Epithelial cell of esophagus (primary cell): ENCODE measurements at regions not wholly inside any gene's neighbourhood (a gene's known extent, or its start where the extent isn't known, plus 50 kb on each side); places are given as distances from the start of the nearest gene placed in this dataset.
A peak's percentile ranks its signal among the peaks of the same experiment; 100 is the strongest.
"Not testable (repeated sequence)": the region's sequence is repeated elsewhere in the genome, so short reads cannot be mapped to it uniquely, and the experiment has no call there.

Experiments
- DNase-seq: peaks from one replicate; pipeline ENCODE4 v3.0.0; 2010; ENCODE audit warnings: low read depth
- H3K4me3 ChIP-seq: 2 replicates; pipeline ENCODE4 v1.5.1; 2011; ENCODE audit warnings: mild to moderate bottlenecking, low read length, control low read depth
- CTCF ChIP-seq: IDR thresholded peaks from 2 replicates; pipeline ENCODE4 v1.5.1; 2011; ENCODE audit warnings: low read depth, mild to moderate bottlenecking, low read length, control low read depth, inconsistent platforms; ENCODE audit not compliant: insufficient read depth; ENCODE audit errors: missing control alignments

DNA sequence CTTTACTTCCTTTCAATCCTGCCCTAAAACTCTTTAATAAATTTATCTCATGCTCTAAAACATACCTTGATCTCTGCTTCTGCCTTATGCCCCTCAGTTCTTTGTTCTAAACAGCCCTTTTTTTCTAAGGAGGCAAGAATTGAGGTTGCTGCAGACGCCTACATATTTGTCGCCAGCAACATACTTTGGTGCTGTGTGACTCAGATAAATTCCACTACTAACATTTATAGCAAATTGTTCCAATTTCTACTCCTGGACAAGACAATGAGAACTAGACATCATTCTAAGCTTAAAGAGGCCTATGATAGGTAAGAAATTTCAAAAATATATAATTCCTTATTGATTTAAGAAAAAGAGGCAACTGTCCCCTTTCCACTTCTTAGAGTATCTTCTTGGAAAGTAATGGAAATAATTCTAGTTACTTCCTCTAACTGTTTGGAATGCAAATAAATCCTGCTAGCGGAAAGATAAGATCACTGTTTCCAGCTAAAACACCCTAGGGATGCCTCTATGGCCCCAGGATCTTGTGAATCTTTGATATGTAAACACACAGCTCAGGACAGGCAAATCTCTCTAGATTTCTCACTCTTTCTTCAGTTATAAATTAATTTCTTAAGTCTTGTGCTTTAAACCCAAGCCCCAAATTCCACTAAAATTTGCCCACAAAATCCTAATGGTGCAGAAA lies 869.1 kb downstream of the KCNT2 start:
- no peak overlapping the region for H3K4me3 ChIP-seq
- TF ChIP-seq CTCF: no peak
- no peak for DNase-seq

- no peak for DNase-seq
- H3K4me3 ChIP-seq: no peak overlapping the region
- no peak for TF ChIP-seq CTCF
Observed at GRCh38 chr1:195735140-195735539, 873.1 kb downstream of the KCNT2 start.

GRCh38 chr1:195733826-195734225 lies 874.4 kb downstream of the KCNT2 start:
- H3K4me3 ChIP-seq: no peak overlapping the region
- peak; percentile 55 for TF ChIP-seq CTCF
- peak; percentile 32 for DNase-seq

- H3K4me3 ChIP-seq: no peak overlapping the region
- DNase-seq: peak; percentile 19
- TF ChIP-seq CTCF: no peak
Observed at GRCh38 chr1:195733408-195733807, 874.8 kb downstream of the KCNT2 start.

- TF ChIP-seq CTCF: no peak
- no peak for DNase-seq
- H3K4me3 ChIP-seq: no peak overlapping the region
Observed at GRCh38 chr1:195731385-195731784, 876.9 kb downstream of the KCNT2 start.

DNA sequence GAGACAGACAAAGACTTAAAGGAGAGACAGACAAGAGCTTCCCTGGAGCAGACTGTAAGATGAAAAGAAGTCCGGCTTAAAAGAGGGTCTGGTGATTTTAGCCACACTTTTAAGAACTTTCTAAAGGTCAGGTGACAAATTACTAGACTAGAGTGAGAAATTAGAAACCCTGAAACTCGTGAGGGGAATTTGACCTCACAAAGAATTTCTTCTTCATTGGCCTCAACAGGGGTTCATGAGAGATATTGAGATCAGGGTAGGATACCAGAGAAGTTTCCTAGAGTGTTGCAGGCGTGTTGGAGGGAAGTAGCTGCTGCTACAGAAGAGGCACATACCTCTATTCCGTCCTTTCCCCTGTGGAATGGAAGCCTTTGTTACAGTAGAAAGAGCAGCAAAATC lies 884.4 kb downstream of the KCNT2 start:
- DNase-seq: no peak
- H3K4me3 ChIP-seq: no peak overlapping the region
- TF ChIP-seq CTCF: no peak

DNA sequence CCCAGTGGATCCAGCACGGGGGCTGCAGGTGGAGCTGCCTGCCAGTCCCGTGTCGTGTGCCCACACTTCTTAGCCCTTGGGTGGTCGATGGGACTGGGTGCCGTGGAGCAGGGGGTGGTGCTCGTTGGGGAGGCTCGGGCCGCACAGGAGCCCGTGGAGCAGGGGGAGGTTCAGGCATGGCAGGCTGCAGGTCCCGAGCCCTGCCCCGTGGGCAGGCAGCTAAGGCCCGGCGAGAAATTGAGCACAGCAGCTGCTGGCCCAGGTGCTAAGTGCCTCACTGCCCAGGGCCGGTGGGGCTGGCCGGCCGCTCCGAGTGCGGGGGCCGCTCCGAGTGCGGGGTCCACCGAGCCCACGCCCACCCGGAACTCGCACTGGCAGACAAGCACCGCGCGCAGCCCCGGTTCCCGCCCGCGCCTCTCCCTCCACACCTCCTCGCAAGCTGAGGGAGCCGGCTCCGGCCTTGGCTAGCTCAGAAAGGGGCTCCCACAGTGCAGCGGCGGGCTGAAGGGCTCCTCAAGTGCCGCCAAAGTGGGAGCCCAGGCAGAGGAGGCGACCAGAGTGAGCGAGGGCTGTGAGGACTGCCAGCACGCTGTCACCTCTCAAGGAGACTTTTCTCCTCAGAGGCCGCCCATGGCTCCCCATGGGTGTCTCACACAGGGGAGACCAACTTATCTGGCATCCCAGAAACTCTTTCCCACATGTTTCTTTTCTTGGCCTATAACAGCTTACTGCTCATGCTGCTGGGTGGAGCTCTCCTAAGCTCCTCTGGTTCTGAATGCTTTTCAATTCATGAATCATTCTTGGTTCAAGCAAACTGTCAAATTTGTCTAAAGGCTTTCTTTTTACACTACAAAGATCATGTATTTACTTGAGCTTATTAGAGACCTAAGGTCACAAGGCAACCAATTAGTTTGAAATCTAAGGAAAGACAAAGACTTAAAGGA lies 885.1 kb downstream of the KCNT2 start:
- not testable (repeated sequence) for H3K4me3 ChIP-seq, DNase-seq

GRCh38 chr1:195722146-195722545 lies 886.1 kb downstream of the KCNT2 start:
- DNase-seq, H3K4me3 ChIP-seq: not testable (repeated sequence)
